BJ (cell line): ENCODE measurements at regions not wholly inside any gene's neighbourhood (a gene's known extent, or its start where the extent isn't known, plus 50 kb on each side); places are given as distances from the start of the nearest gene placed in this dataset.

Experiments
- CTCF ChIA-PET: fragments of 350-600 bp; formaldehyde crosslinking; extraction: SDS; loops from one replicate; lab custom pipeline; 2021; ENCODE audit warnings: antibody characterized with exemption, inconsistent platforms; lab: Yijun Ruan, JAX
- POLR2A ChIA-PET: fragments of 300-600 bp; sonication (Branson Sonifier 250); formaldehyde crosslinking; extraction: SDS; loops from one replicate; lab custom pipeline; 2021; ENCODE audit warnings: antibody characterized with exemption; lab: Charles Lee
- DNase-seq: peaks from one replicate; pipeline ENCODE4 v3.0.0-alpha.2; 2011; ENCODE audit warnings: low read depth
- H3K27me3 ChIP-seq: 2 replicates; pipeline ENCODE4 v1.6.0; 2011; ENCODE audit warnings: low read length; ENCODE audit not compliant: control insufficient read depth, insufficient read depth
- H3K36me3 ChIP-seq: 2 replicates; pipeline ENCODE4 v1.5.1; 2011; ENCODE audit warnings: low read length; ENCODE audit not compliant: control insufficient read depth, insufficient read depth
- H3K4me3 ChIP-seq: 2 replicates; pipeline ENCODE4 v1.5.1; 2011; ENCODE audit warnings: low read depth, mild to moderate bottlenecking, control low read depth, low read length
- CTCF ChIP-seq: IDR thresholded peaks from 2 replicates; pipeline ENCODE4 v1.5.1; 2011; ENCODE audit warnings: low read depth, mild to moderate bottlenecking, control low read depth, inconsistent platforms, low read length, moderate library complexity; ENCODE audit not compliant: insufficient read depth

- Histone ChIP-seq H3K27me3 (0 out of 2 replicates have a peak, but pooled peaks cover 2% of the 10 kb centered on the region), H3K4me3 (no peak overlapping the region), H3K36me3 (no peaks in the 10 kb centered on the region)
- ChIA-PET POLR2A (no interaction called here), CTCF (no interaction called here)
- TF ChIP-seq CTCF = no peak
- DNase-seq = no peak
Observed at GRCh38 chr18:25595274-25596060, 243.5 kb upstream of the ZNF521 start.

DNA sequence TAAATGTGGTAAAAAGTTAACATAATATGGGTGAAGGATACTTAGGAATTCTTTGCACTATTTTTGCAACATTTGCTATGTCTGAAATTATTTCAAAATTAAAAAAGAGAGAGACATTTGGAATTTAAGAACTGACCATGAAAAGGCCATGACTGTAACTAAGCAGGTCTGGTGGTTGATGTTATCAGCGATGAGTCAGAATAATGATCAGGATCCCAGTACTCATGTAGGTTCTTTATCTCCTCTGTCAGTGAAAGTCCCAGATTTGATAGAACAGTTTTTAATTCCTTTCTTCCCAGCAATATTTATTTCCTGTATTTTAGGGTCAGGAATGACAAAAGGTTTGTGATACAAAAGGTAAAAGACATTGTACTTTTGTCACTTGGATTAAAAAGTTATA, 242.4 kb upstream of the ZNF521 start:
- no peak for DNase-seq
- CTCF ChIA-PET = no interaction called here
- no peak for TF ChIP-seq CTCF
- POLR2A ChIA-PET = no interaction called here
- H3K36me3 ChIP-seq = no peaks in the 10 kb centered on the region
- no peaks in the 10 kb centered on the region for H3K27me3 ChIP-seq
- no peak overlapping the region for H3K4me3 ChIP-seq

- no peak for DNase-seq
- no peak for TF ChIP-seq CTCF
- H3K4me3 ChIP-seq = no peak overlapping the region
- H3K27me3 ChIP-seq = no peaks in the 10 kb centered on the region
- no peaks in the 10 kb centered on the region for H3K36me3 ChIP-seq
- ChIA-PET CTCF (no interaction called here), POLR2A (no interaction called here)
Observed at GRCh38 chr18:25592804-25593360, 240.9 kb upstream of the ZNF521 start.

GRCh38 chr18:25590456-25590855, 238.5 kb upstream of the ZNF521 start:
- no peaks in the 10 kb centered on the region for H3K36me3 ChIP-seq
- POLR2A ChIA-PET = no interaction called here
- no peaks in the 10 kb centered on the region for H3K27me3 ChIP-seq
- no peak for TF ChIP-seq CTCF
- CTCF ChIA-PET = interaction anchor here (0.6 kb wide), 1 partner anchor 217 kb away, joined by 3 read pairs; no protein-coding TSS in a partner anchor
- no peak for DNase-seq
- no peak overlapping the region for H3K4me3 ChIP-seq

DNA sequence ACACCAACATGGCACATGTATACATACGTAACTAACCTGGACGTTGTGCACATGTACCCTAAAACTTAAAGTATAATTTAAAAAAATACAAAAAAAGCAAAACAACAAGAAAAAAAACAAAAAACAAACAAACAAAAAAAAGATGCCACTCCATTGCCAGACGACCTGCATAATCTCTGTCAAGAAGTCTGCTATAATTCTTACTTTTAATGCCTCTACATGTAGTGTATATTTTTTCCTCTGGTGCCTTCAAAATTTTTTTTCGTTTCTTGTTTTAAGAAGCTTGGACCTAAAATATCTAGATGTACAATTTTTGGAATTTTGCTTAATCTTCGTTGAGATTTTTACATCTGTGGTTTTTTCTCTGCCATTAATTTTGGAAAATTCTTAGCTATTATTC, 235.6 kb upstream of the ZNF521 start:
- H3K36me3 ChIP-seq = no peaks in the 10 kb centered on the region
- POLR2A ChIA-PET = no interaction called here
- no peak for TF ChIP-seq CTCF
- no peak for DNase-seq
- H3K27me3 ChIP-seq = no peaks in the 10 kb centered on the region
- no peak overlapping the region for H3K4me3 ChIP-seq
- CTCF ChIA-PET = interaction anchor here (0.8 kb wide), 1 partner anchor 11 kb away, joined by 3 read pairs; no protein-coding TSS in a partner anchor
